OCI-LY7 (cell line): ENCODE measurements at regions not wholly inside any gene's neighbourhood (a gene's known extent, or its start where the extent isn't known, plus 50 kb on each side); places are given as distances from the start of the nearest gene placed in this dataset.

Experiments used
- BruUV-seq: library from RNA; stranded (reverse); fragments of 400-500 nt; replicated peaks from 2 replicates; lab custom pipeline; 2021; lab: Mats Ljungman, UMichigan
- CTCF ChIA-PET: fragments of 300-600 bp; sonication (Branson Sonifier 250); formaldehyde crosslinking; loops from one replicate; lab custom pipeline; 2022; ENCODE audit warnings: antibody characterized with exemption; ENCODE audit not compliant: unreplicated experiment; lab: Charles Lee
- POLR2A ChIA-PET: fragments of 300-600 bp; sonication (Branson Sonifier 250); formaldehyde crosslinking; loops from one replicate; lab custom pipeline; 2022; ENCODE audit warnings: antibody characterized with exemption; lab: Charles Lee
- DNase-seq: peaks from one replicate; pipeline ENCODE4 v3.0.0-alpha.2; 2015; ENCODE audit warnings: low spot score
- H2AFZ ChIP-seq: fragments of 200-600 bp; sonication (generic), shearing (Covaris generic); 2 replicates; pipeline ENCODE4 v1.6.1; 2014; ENCODE audit warnings: mild to moderate bottlenecking, antibody characterized with exemption, low read length, moderate library complexity
- H3K27ac ChIP-seq: fragments of 200-600 bp; sonication (generic); 2 replicates; pipeline ENCODE4 v1.5.1; 2014; ENCODE audit warnings: mixed run types, low read depth, mild to moderate bottlenecking, moderate library complexity, low read length, inconsistent platforms; ENCODE audit not compliant: poor library complexity, severe bottlenecking
- H3K36me3 ChIP-seq: fragments of 200-600 bp; sonication (generic); 2 replicates; pipeline ENCODE4 v1.6.1; 2014; ENCODE audit warnings: mild to moderate bottlenecking, antibody characterized with exemption, low read length, moderate library complexity, mixed read lengths; ENCODE audit not compliant: insufficient read depth
- H3K4me1 ChIP-seq: fragments of 200-600 bp; sonication (generic); 2 replicates; pipeline ENCODE4 v1.5.1; 2014; ENCODE audit warnings: mild to moderate bottlenecking, low read length; ENCODE audit not compliant: insufficient read depth, poor library complexity, severe bottlenecking
- H3K4me2 ChIP-seq: fragments of 200-600 bp; sonication (generic); 2 replicates; pipeline ENCODE4 v1.6.1; 2014; ENCODE audit warnings: mild to moderate bottlenecking, low read length
- H3K4me3 ChIP-seq: fragments of 200-600 bp; sonication (generic); 2 replicates; pipeline ENCODE4 v1.5.1; 2014; ENCODE audit warnings: mild to moderate bottlenecking, low read depth, low read length; ENCODE audit not compliant: poor library complexity, severe bottlenecking
- H3K79me2 ChIP-seq: fragments of 200-600 bp; sonication (generic); 2 replicates; pipeline ENCODE4 v1.6.1; 2016; ENCODE audit warnings: low read depth, mild to moderate bottlenecking, low read length, moderate library complexity, mixed read lengths; ENCODE audit not compliant: insufficient read depth
- H3K9me2 ChIP-seq: fragments of 200-600 bp; sonication (generic); 2 replicates; pipeline ENCODE4 v1.6.1; 2016; ENCODE audit warnings: mild to moderate bottlenecking, low read length, mixed read lengths; ENCODE audit not compliant: insufficient read depth
- H3K9me3 ChIP-seq: fragments of 200-600 bp; sonication (generic); 2 replicates; pipeline ENCODE4 v1.6.1; 2014; ENCODE audit warnings: mild to moderate bottlenecking, mixed run types, low read length, mixed read lengths
- H4K20me1 ChIP-seq: fragments of 200-600 bp; sonication (generic); 2 replicates; pipeline ENCODE4 v1.6.1; 2014; ENCODE audit warnings: mild to moderate bottlenecking, antibody characterized with exemption, low read length, moderate library complexity, mixed read lengths; ENCODE audit not compliant: insufficient read depth
- EZH2phosphoT487 ChIP-seq: fragments of 200-600 bp; sonication (generic); IDR thresholded peaks from 2 replicates; pipeline ENCODE4 v1.6.1; 2018; ENCODE audit warnings: low read depth, borderline replicate concordance, mild to moderate bottlenecking, mixed run types, antibody characterized with exemption, low read length, moderate library complexity, mixed read lengths
- intact Hi-C: fragments of 100-400 bp; cut with micrococcal nuclease; formaldehyde crosslinking; loops from one replicate; pipeline ENCODE4 v1.10.0; 2022; ENCODE audit not compliant: unreplicated experiment
- TF ChIP-seq, protein P1 (sequence below): fragments of 200-600 bp; sonication (generic); conservative IDR thresholded peaks from 2 replicates; pipeline ENCODE4 v1.5.1; 2014; ENCODE audit warnings: mild to moderate bottlenecking, antibody characterized with exemption, low read length, moderate library complexity, mixed read lengths

DNA sequence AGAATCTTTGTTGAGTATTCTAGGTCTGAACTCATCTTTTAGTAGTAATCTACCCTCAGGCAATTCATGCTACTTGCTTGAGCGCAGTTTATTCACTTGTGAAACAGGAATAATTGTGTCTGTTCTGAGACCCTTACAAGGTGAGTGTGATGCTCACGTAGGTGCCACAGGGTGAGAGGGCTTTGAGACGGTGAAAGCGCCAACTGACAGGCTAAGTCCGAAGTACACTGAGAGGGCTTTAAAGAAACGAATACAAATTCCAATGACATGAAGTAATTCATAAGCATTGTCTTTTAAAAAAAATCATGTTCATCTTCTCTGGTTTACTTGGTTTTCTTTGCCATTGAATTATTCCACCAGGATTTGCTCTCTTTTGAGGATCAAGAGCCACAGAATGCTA lies 393.7 kb upstream of the RGMA start:
- no peaks in the 10 kb centered on the region for H4K20me1 ChIP-seq
- no peak overlapping the region for H3K4me2 ChIP-seq
- H3K9me2 ChIP-seq = no peaks in the 10 kb centered on the region
- ChIA-PET CTCF (no interaction called here), POLR2A (no interaction called here)
- no peaks in the 10 kb centered on the region for H3K79me2 ChIP-seq
- no peaks in the 10 kb centered on the region for H3K36me3 ChIP-seq
- H3K9me3 ChIP-seq = no peaks in the 10 kb centered on the region
- intact Hi-C loops = no loop called here
- H3K4me1 ChIP-seq = no peaks in the 10 kb centered on the region
- no peak for DNase-seq
- TF ChIP-seq, protein P1, sequence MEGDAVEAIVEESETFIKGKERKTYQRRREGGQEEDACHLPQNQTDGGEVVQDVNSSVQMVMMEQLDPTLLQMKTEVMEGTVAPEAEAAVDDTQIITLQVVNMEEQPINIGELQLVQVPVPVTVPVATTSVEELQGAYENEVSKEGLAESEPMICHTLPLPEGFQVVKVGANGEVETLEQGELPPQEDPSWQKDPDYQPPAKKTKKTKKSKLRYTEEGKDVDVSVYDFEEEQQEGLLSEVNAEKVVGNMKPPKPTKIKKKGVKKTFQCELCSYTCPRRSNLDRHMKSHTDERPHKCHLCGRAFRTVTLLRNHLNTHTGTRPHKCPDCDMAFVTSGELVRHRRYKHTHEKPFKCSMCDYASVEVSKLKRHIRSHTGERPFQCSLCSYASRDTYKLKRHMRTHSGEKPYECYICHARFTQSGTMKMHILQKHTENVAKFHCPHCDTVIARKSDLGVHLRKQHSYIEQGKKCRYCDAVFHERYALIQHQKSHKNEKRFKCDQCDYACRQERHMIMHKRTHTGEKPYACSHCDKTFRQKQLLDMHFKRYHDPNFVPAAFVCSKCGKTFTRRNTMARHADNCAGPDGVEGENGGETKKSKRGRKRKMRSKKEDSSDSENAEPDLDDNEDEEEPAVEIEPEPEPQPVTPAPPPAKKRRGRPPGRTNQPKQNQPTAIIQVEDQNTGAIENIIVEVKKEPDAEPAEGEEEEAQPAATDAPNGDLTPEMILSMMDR = no peak
- no peak for TF ChIP-seq EZH2phosphoT487
- BruUV-seq = no TSS peak
- no peak overlapping the region for H3K4me3 ChIP-seq
- no peak overlapping the region for H3K27ac ChIP-seq
- no peak overlapping the region for H2AFZ ChIP-seq

DNA sequence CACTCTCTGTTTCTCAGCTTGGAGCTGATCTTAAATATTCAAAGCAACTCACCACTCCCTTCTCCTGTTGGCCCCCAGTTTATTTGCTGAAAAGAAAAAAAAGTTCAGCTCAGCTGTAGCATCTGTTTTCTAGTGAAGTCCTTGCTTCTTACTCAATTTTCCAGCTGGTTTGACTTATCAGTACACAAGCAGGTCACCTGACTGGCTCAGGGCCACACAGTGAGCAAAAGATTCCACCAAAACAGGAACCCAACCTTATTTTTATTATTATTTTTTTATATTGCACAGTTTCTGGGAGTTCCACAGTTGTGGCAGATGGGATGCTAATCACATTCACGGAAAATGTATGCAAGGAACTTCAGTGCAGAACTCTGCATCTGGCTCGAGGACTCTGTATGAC lies 390.7 kb upstream of the RGMA start:
- no peaks in the 10 kb centered on the region for H3K79me2 ChIP-seq
- no peaks in the 10 kb centered on the region for H4K20me1 ChIP-seq
- H3K36me3 ChIP-seq = no peaks in the 10 kb centered on the region
- H3K27ac ChIP-seq = no peak overlapping the region
- no peak overlapping the region for H2AFZ ChIP-seq
- H3K9me3 ChIP-seq = no peaks in the 10 kb centered on the region
- no peak for TF ChIP-seq EZH2phosphoT487
- TF ChIP-seq, protein P1 = no peak
- intact Hi-C loops = no loop called here
- DNase-seq = no peak
- no peak overlapping the region for H3K4me3 ChIP-seq
- ChIA-PET POLR2A (interaction anchor here (0.6 kb wide), 1 partner anchor 176 kb away, joined by 3 read pairs; no protein-coding TSS in a partner anchor), CTCF (no interaction called here)
- H3K4me2 ChIP-seq = no peak overlapping the region
- no peaks in the 10 kb centered on the region for H3K4me1 ChIP-seq
- H3K9me2 ChIP-seq = no peaks in the 10 kb centered on the region
- BruUV-seq = no TSS peak

DNA sequence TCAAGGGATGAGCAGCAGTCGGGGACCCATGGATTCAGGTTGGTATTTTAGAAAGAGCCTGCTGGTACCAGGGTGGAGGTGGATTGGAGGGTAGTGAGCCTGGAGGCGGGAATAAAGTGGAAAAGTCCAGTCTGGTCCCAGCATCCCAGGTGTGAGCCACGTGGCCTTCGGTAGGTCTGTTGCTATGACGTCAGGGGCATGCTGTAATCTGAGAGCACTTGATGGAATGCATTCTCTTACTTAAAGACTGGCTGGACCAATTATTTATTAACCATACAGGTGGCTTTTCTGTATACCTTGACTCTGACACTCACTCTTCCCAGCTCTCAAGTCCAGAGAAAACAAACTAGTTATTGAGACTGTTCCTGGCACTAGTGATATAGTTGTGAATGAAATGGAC lies 389.9 kb upstream of the RGMA start:
- H3K27ac ChIP-seq = no peak overlapping the region
- DNase-seq = no peak
- no peaks in the 10 kb centered on the region for H3K36me3 ChIP-seq
- H3K4me1 ChIP-seq = no peaks in the 10 kb centered on the region
- no peak for TF ChIP-seq EZH2phosphoT487
- TF ChIP-seq, protein P1 = no peak
- CTCF ChIA-PET = no interaction called here
- no peaks in the 10 kb centered on the region for H4K20me1 ChIP-seq
- intact Hi-C loops = no loop called here
- H3K4me2 ChIP-seq = no peak overlapping the region
- H3K9me2 ChIP-seq = no peaks in the 10 kb centered on the region
- H2AFZ ChIP-seq = no peak overlapping the region
- H3K4me3 ChIP-seq = no peak overlapping the region
- BruUV-seq = no TSS peak
- no peaks in the 10 kb centered on the region for H3K79me2 ChIP-seq
- no peaks in the 10 kb centered on the region for H3K9me3 ChIP-seq
- POLR2A ChIA-PET = interaction anchor here (0.6 kb wide), 1 partner anchor 176 kb away, joined by 3 read pairs; no protein-coding TSS in a partner anchor
